ENCODE measurements at regions not wholly inside any gene's neighbourhood (a gene's known extent, or its start where the extent isn't known, plus 50 kb on each side); places are given as distances from the start of the nearest gene placed in this dataset.
"Not testable (repeated sequence)": the region's sequence is repeated elsewhere in the genome, so short reads cannot be mapped to it uniquely, and the experiment has no call there.

GRCh38 chr1:144516172-144516571 is 54.7 kb upstream of the NBPF15 start:
- DNase-seq (ENCODE audit: low spot score) = not testable (repeated sequence)

- DNase-seq (ENCODE audit: low spot score) = not testable (repeated sequence)
Measured at GRCh38 chr1:144516906-144517305, 55.4 kb upstream of the NBPF15 start.

- not testable (repeated sequence) for DNase-seq (ENCODE audit: low spot score)
Measured at GRCh38 chr1:144518439-144518838, 57.0 kb upstream of the NBPF15 start.

GRCh38 chr1:144519528-144520189 is 58.2 kb upstream of the NBPF15 start:
- not testable (repeated sequence) for DNase-seq (ENCODE audit: low spot score)

DNA sequence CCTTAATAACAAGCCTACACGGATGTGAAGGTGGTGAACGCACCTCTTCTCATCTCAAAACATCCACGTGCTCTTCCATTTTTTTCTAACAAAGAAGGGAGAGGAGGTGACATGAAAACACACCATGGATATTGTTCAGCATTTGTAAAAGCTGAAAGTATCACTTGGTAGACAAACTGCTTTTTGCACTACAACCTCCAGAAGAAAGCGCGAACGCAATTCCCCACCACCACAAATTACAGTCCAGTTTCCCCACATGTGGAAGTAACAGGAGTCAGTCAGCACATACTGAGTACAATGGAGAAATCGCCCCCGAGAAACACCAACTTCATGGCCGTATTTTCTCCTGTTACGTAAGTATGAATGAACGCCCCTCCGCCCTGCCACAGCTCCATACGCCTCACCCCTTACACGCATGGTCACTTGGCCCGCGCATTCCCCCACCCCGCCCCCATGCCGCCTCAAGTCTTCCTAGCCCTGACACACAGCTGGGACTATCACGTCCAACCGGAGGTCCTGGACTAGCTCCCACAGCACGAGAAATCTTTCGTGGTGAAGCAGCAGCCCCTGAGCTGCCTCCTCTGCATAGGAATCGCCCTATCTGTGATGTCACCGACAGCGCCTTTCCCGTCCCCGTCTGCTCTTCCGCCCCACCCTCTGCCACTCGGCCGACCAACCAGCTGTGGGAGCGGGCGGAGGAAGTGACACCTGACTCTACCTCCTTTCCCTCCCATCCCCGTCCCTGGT is 62.4 kb upstream of the NBPF15 start:
- peak; percentile 53 for DNase-seq (ENCODE audit: low spot score)

DNA sequence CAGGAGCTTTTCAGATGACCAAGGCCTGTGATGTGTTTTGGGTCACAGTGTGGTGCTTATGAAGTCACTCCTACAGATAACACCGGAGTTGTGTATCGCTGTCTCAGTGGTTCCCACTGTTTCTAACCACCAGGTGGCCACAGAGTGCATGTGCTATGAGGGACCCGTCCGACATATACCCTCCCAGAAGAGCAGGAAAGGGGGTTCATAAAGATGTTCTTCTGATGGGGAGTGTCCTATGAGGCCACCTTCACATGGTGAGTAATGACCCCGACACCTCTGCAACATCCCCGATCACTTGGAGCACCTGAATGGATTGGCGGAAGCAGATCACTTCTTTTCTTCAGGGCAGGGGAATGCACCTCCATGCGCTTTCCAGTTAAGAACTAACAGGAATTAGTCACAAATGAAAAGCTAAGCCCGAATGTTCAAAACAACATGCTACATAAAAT is 60.5 kb upstream of the PPIAL4F start:
- DNase-seq (ENCODE audit: low spot score) = not testable (repeated sequence)

- DNase-seq (ENCODE audit: low spot score) = not testable (repeated sequence)
Measured at GRCh38 chr1:144533480-144533879, 59.2 kb upstream of the PPIAL4F start.

- DNase-seq (ENCODE audit: low spot score) = not testable (repeated sequence)
Measured at GRCh38 chr1:144534286-144534685, 58.4 kb upstream of the PPIAL4F start.

DNA sequence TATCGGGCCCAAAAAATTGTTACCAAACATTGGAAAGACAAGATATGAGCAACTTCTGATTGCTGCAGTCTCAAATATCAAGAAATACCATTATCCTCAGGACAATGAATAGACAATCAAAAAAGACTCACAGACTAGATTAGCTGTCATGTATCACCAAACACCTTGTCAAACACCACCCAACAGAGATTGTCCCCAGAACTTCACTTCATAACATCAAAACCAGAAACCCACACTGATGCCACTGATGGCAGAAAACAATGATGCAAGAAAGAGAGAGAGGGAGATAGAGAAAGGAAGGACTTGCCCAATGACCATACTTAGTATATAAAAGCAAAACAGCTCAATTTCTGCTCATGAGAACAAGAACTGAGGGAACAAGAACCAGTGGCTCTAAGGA is 56.0 kb upstream of the PPIAL4F start:
- DNase-seq (ENCODE audit: low spot score) = not testable (repeated sequence)

GRCh38 chr1:144537234-144537633 is 55.5 kb upstream of the PPIAL4F start:
- DNase-seq (ENCODE audit: low spot score) = not testable (repeated sequence)

DNA sequence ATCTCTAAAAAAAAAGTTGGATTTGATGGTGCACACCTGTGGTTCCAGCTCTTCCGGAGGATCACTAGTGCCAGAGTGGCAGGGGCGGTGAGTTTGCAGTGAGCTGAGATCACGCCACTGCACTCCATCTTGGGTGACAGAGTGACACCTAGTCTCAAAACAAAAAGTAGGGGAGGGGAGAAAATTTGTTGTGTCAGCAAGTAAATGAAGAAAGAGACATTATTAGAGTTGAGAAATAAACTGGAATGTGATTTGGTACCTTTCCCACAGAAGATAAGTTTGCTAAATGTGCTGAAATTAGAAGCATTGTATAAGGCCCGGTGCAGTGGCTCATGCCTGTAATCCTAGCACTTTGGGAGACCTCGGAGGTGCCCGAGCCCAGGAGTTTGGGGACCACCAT is 54.0 kb upstream of the PPIAL4F start:
- DNase-seq (ENCODE audit: low spot score) = not testable (repeated sequence)

- not testable (repeated sequence) for DNase-seq (ENCODE audit: low spot score)
Measured at GRCh38 chr1:144539191-144539960, 53.3 kb upstream of the PPIAL4F start.
